PC-9 (cell line): ENCODE measurements at regions not wholly inside any gene's neighbourhood (a gene's known extent, or its start where the extent isn't known, plus 50 kb on each side); places are given as distances from the start of the nearest gene placed in this dataset.

Experiments
- BruUV-seq: library from RNA; stranded (reverse); fragments of 400-500 nt; replicated peaks from 2 replicates; lab custom pipeline; 2021; lab: Mats Ljungman, UMichigan
- CTCF ChIA-PET: fragments of 300-600 bp; sonication (Branson Sonifier 250); formaldehyde crosslinking; loops from one replicate; lab custom pipeline; 2022; ENCODE audit warnings: antibody characterized with exemption; lab: Charles Lee
- POLR2A ChIA-PET: fragments of 300-600 bp; sonication (Branson Sonifier 250); formaldehyde crosslinking; loops from one replicate; lab custom pipeline; 2022; ENCODE audit warnings: antibody characterized with exemption; ENCODE audit not compliant: unreplicated experiment; lab: Charles Lee
- DNase-seq, 2 experiments: peaks; one replicate each; pipeline versions ENCODE4 v3.0.0 to v3.0.0-alpha.2; 2015 to 2022; ENCODE audit warnings: mixed read lengths in 1 of 2
- H2AFZ ChIP-seq: fragments of 200-600 bp; sonication (generic); 2 replicates; pipeline ENCODE4 v1.8.1; 2017; ENCODE audit warnings: antibody characterized with exemption
- H3F3A ChIP-seq: fragments of 200-600 bp; sonication (generic); 2 replicates; pipeline ENCODE4 v1.8.1; 2017; ENCODE audit warnings: antibody characterized with exemption, mild to moderate bottlenecking, low read depth; ENCODE audit not compliant: insufficient read depth
- H3K27ac ChIP-seq: fragments of 200-600 bp; sonication (generic); 2 replicates; pipeline ENCODE4 v1.6.1; 2016; ENCODE audit warnings: mixed run types
- H3K27me3 ChIP-seq: fragments of 200-600 bp; sonication (generic); 2 replicates; pipeline ENCODE4 v1.6.1; 2016; ENCODE audit warnings: low read depth, mixed run types; ENCODE audit not compliant: insufficient read depth
- H3K36me3 ChIP-seq: fragments of 200-600 bp; sonication (generic); 2 replicates; pipeline ENCODE4 v1.6.1; 2016; ENCODE audit warnings: low read depth, mixed run types
- H3K4me1 ChIP-seq: fragments of 200-600 bp; sonication (generic); replicated peaks from 2 replicates; pipeline ENCODE4 v1.6.1; 2016; ENCODE audit warnings: mixed run types; ENCODE audit not compliant: insufficient read depth
- H3K4me2 ChIP-seq: fragments of 200-600 bp; sonication (generic); 2 replicates; pipeline ENCODE4 v1.6.1; 2017; ENCODE audit warnings: mixed run types
- H3K4me3 ChIP-seq: fragments of 200-600 bp; sonication (generic); 2 replicates; pipeline ENCODE4 v1.6.1; 2016; ENCODE audit warnings: mixed run types
- H3K79me2 ChIP-seq: fragments of 200-600 bp; sonication (generic); 2 replicates; pipeline ENCODE4 v1.6.1; 2017; ENCODE audit warnings: low read depth, mixed run types
- H3K9me2 ChIP-seq: fragments of 200-600 bp; sonication (generic); 2 replicates; pipeline ENCODE4 v1.8.1; 2017; ENCODE audit warnings: mild to moderate bottlenecking; ENCODE audit not compliant: insufficient read depth
- H3K9me3 ChIP-seq: fragments of 200-600 bp; sonication (generic); 2 replicates; pipeline ENCODE4 v1.8.1; 2016; ENCODE audit warnings: low read depth; ENCODE audit not compliant: insufficient read depth
- H4K20me1 ChIP-seq: fragments of 200-600 bp; sonication (generic); 2 replicates; pipeline ENCODE4 v1.8.1; 2017; ENCODE audit not compliant: insufficient read depth
- CTCF ChIP-seq: fragments of 200-600 bp; sonication (generic); conservative IDR thresholded peaks from 2 replicates; pipeline ENCODE4 v1.6.1; 2017; ENCODE audit warnings: mixed run types, antibody characterized with exemption, mild to moderate bottlenecking, moderate library complexity
- EZH2 ChIP-seq: fragments of 200-600 bp; sonication (generic); IDR thresholded peaks from 2 replicates; pipeline ENCODE4 v1.8.0; 2017; ENCODE audit warnings: antibody characterized with exemption, low read depth
- intact Hi-C: fragments of 100-400 bp; cut with micrococcal nuclease; formaldehyde crosslinking; loops from one replicate; pipeline ENCODE4 v1.10.0; 2022; ENCODE audit not compliant: unreplicated experiment

- CTCF ChIA-PET, result interaction anchor here (0.6 to 0.7 kb wide), 2 partner anchors 207 to 374 kb away, joined by 3 to 8 read pairs; no protein-coding TSS in a partner anchor
- Histone ChIP-seq H4K20me1 (no peaks in the 10 kb centered on the region), H3K36me3 (no peaks in the 10 kb centered on the region), H3K27me3 (no peaks in the 10 kb centered on the region), H3F3A (peaks cover 19% of the 10 kb centered on the region; the same call in 1 of the 2 replicates), H2AFZ (no peak overlapping the region), H3K79me2 (no peaks in the 10 kb centered on the region), H3K4me2 (no peak overlapping the region), H3K9me2 (no peaks in the 10 kb centered on the region), H3K4me1 (peaks cover 20% of the 10 kb centered on the region), H3K9me3 (no peaks in the 10 kb centered on the region), H3K4me3 (no peak overlapping the region), H3K27ac (no peak overlapping the region)
- BruUV-seq, result no TSS peak
- POLR2A ChIA-PET, result no interaction called here
- intact Hi-C loops, result loop anchor here (1.0 to 5.0 kb wide), 3 partner anchors 86 to 256 kb away; no protein-coding TSS in a partner anchor
- no peak for TF ChIP-seq CTCF
- no peak for TF ChIP-seq EZH2
- no peak for DNase-seq
These were observed 85.6 kb upstream of the SLC44A1 start for GRCh38 chr9:105158898-105159297.

GRCh38 chr9:105168870-105169319 lies 75.6 kb upstream of the SLC44A1 start:
- Histone ChIP-seq H3K27ac (no peak overlapping the region), H3K9me2 (no peaks in the 10 kb centered on the region), H3K4me1 (no peaks in the 10 kb centered on the region), H3K27me3 (no peaks in the 10 kb centered on the region), H3K4me3 (no peak overlapping the region), H2AFZ (no peak overlapping the region), H3K4me2 (no peak overlapping the region), H3F3A (no peaks in the 10 kb centered on the region), H3K79me2 (no peaks in the 10 kb centered on the region), H3K9me3 (no peaks in the 10 kb centered on the region), H4K20me1 (no peaks in the 10 kb centered on the region), H3K36me3 (no peaks in the 10 kb centered on the region)
- CTCF ChIA-PET, result no interaction called here
- intact Hi-C loops, result loop anchor here (10.0 kb wide), 1 partner anchor 136 kb away; no protein-coding TSS in a partner anchor
- POLR2A ChIA-PET, result interaction anchor here (0.7 kb wide), 1 partner anchor 74 kb away, joined by 8 read pairs; no protein-coding TSS in a partner anchor
- TF ChIP-seq CTCF (no peak), EZH2 (no peak)
- DNase-seq, result no peak
- no TSS peak for BruUV-seq

- Histone ChIP-seq H3K36me3 (no peaks in the 10 kb centered on the region), H3K9me2 (no peaks in the 10 kb centered on the region; the same call in 1 of the 2 replicates), H3K27me3 (no peaks in the 10 kb centered on the region), H3K4me1 (no peaks in the 10 kb centered on the region), H3K79me2 (no peaks in the 10 kb centered on the region), H3K4me2 (no peak overlapping the region), H3K27ac (no peak overlapping the region), H2AFZ (no peak overlapping the region), H3F3A (no peaks in the 10 kb centered on the region), H3K4me3 (no peak overlapping the region), H3K9me3 (no peaks in the 10 kb centered on the region), H4K20me1 (no peaks in the 10 kb centered on the region)
- no peak for TF ChIP-seq EZH2
- TF ChIP-seq CTCF, result no peak
- intact Hi-C loops, result no loop called here
- BruUV-seq, result no TSS peak
- CTCF ChIA-PET, result no interaction called here
- POLR2A ChIA-PET, result interaction anchor here (0.5 kb wide), 1 partner anchor 388 kb away, joined by 9 read pairs; no protein-coding TSS in a partner anchor
- DNase-seq, result no peak
These were observed 73.4 kb upstream of the SLC44A1 start for GRCh38 chr9:105171076-105171475.
